ENCODE measurements at regions not wholly inside any gene's neighbourhood (a gene's known extent, or its start where the extent isn't known, plus 50 kb on each side); places are given as distances from the start of the nearest gene placed in this dataset.
A peak's percentile ranks its signal among the peaks of the same experiment; 100 is the strongest.
"Not testable (repeated sequence)": the region's sequence is repeated elsewhere in the genome, so short reads cannot be mapped to it uniquely, and the experiment has no call there.

DNA sequence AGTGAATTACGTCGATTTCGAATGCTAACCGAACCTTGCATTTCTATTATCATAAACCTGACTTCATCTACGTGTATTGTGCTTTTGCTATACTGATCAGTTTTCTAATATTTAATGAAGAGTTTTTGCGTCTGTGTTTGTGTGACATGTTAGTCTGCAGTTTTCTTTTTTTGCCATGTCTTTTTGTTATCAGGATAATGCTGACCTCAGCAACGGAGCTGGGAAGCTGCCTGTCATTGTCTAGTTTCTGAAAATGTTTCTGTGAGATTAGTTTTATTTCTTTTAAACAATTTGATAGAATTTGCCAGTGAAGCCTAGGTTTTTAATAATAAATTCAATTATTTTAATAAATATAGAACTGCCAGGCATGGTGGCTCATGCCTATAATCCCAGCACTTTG lies 139.3 kb downstream of the LAT start:
- not testable (repeated sequence) for DNase-seq

DNA sequence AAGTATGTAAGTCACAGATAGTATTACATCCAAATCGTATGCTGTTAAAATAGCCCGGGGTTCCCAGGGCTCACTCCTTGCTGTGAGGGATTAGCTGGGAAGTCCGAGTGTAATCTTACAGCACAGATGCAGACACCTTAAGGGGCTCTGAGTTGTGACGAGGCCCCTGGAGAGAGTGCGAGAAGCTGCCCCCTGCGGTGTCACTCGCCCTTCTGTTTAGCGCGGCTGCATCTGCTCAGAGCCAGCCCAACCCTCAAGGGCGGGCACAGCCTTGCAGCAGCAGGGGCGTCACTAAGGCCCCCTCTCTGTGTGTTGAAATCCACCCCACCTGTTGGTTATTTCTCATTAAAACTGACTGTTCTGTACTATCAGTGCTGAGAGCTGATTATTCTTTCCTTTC lies 135.8 kb downstream of the LAT start:
- DNase-seq, result not testable (repeated sequence)

DNA sequence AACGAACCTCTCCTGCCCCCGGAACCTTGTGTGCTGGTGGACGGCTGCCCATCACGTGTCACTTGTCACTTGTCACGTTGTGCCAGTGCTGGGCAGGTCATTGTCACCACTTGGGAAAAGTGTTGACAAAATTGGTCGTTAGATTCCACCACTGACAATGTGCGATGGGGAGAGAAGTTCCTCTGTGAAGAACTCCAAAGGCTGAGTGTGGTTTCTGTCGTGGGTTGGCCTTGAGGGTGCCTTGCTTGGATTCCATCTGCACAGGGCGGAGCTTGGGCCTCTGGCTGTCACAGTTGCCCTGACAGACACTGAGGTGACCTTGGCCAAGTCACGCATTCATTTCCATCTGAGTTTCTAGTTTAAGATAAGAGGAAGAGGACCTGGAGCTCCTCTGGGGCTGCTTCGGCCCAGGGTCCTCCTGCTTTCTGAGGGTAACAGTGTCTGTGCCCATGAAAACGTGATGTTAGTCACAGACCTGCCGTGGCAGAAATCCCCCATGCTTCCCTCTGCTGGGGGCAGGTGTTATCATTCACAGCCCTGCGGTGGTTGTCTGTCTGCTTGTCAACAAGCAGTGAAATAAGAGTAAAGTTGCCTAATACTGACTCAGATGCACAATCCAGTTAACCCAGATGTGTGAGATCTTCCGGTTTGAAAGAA lies 133.6 kb downstream of the LAT start:
- not testable (repeated sequence) for DNase-seq

DNA sequence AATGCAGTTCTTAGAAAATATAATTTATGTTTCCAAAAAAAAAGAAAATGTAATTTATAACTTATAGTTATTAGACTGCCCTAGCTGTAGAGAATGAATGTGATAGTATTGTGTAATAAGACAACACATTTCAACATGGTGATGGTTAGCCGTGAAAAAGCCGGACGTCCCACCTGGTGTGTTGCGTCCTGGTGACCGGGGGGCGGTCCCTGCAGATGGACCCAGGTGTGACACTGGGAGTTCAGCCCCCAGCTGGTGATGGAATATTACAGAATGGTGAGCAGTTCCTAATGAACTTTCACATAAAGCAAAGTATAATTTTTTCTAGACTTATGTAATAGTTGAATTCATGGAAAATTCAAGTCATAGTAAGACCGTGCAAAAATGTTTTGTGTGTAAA lies 132.8 kb downstream of the LAT start:
- no peak for DNase-seq

DNA sequence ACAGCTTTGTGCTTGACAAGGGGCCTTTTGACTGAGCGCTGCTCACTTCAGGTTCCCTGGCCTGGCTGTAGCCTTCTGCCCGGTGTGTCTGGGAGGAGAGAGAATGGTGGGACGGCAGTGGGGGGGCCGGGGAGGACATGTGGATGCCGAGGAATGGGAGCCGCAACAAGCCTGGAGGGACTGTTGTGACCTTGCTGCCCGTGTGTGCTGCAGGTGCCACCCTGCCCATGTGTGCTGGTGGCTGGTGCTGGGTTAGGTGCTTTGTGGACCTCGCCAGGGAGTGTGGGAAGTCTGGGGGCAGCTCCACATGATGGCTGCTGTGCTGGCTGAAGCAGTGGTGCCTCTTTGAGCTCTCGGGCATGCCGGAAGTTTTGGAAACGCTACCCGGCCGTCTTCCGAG lies 132.1 kb downstream of the LAT start:
- DNase-seq, result no peak

DNA sequence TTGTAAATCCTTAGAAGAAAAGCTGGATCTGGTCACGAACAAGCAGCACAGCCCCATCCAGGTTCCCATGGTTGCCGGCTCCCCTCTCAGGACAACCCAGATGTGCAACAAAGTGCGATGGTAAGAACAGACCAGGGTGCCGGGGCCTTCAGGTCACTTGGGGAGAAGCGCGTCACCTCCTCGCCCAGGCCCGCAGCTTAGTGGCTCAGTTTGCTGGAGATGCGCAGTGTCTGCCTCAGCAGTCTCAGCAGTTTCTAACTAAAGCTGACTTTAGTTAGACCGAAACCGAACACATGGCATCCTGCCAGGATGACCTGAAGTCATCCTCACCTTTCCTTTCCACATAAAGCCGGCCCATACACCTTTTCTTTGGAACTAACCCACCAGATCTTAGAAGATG lies 131.4 kb downstream of the LAT start:
- DNase-seq, result not testable (repeated sequence)

DNA sequence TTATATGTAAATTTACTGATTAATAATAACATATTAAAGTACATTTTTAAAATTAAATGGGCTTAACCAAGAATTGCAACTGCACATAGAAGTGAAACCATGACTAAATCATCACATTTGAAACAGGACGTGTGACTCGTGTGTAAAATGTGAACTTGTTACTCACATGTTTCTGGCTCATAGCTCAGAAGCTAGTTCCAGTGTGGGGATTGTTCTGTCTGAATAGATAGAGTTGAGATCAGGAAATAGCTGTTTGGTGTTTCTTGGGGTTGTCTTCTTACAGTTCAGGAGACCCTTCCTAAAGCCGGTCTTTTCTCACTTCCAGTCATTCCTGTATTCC lies 130.9 kb downstream of the LAT start:
- DNase-seq, result not testable (repeated sequence)

DNA sequence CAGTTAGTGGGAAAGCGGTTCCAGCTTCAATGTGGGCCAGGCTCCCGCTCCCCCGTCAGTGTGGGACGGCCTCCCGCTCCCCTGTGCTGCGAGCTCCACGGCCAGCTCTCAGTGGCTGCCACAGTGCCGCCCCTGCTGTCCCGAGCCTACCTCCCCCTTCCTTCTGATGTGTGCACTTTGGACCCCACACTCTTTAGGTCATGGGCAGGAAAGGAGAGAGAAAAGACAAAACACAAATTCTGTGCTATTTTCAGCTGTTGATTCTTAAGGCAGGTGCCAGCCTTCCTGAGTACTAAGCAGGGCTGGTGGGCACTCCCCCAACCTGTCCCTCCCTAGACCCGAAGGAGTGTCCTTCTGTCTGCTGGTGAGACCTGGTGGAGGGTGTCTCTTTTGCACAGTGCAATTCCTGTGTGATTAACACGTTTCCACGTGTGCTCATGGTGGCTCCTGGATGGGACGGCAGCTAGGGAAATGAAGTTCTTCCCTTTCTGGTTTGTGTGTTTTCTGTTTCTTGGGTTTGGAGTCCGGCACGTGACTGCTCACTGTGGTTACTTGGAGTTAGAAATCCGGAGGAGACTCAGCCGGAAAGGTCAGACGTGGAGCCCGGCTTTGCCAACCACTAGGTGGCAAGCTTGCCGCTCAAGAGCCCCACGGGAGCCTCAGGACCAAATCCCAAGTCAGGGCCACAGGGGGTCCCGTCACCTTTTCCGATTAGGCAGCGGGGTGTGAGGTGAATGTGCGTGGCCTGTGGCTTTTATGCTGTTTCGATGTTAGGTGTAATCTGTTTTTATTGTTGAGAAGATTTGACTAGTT lies 130.3 kb downstream of the LAT start:
- not testable (repeated sequence) for DNase-seq

DNA sequence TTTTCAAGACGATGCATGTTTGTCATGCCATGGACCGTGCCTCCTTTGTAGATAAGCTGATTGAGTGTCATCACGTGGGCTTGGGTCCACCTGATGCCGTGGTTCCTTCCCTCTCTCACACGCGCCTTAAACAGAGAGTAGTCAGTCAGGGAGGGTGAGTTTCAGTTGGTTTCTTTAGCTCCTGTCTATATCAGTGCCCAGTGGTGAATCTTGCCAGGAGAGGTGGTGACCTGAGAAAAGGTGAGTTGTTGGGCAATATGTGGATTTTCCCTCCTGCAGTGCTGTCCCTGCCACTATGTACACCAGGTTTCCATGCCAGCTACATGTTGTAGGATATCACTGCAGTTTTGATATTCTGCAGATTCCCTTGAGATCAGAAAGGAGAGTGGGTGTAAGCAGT lies 129.7 kb downstream of the LAT start:
- no peak for DNase-seq

DNA sequence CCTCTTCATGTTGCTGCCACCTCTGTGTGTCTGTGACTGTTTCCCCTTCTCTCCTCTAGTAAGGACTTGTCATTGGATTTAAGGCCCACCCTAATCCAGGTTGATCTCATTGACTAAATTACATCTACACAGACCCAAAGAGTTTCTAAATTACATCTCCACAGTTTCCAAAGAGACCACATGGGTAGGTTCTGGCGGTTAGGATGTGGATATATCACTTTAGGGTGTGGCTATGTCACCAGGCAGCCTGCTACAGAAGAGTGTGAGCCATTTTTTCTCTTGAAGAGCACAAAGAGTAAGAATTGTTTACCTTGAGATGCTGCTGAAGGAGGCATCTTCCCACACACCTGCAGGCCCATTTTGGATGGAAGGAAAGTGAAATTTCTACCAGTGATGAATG lies 128.6 kb downstream of the LAT start:
- not testable (repeated sequence) for DNase-seq

DNA sequence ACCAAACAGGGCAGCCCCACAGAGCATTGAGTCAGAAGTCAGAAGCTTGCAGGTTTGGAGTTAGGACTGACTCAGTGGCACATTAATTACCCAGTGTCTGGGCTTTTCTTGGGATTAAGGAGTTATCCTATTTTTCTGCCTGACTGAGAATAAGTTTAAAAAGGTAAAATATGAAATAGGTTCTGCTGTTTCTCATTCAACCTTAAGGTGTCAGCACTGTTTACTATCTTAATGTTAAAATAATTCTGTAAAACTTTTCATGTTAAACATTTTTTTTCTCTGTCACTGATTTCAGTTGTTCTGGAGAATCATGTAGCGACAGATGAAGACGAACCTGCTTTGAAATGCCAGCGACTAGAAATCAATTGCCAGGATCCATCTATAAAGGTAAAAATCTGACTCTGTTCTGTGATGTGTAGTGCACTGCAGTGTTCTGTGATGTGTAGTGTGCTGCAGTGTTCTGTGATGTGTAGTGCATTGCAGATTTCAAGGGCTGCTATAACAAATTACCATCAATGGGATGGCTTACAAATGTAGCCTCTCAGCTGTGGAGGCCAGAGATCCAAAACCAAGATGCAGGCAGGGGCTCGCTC lies 128.0 kb downstream of the LAT start:
- DNase-seq, result no peak

DNA sequence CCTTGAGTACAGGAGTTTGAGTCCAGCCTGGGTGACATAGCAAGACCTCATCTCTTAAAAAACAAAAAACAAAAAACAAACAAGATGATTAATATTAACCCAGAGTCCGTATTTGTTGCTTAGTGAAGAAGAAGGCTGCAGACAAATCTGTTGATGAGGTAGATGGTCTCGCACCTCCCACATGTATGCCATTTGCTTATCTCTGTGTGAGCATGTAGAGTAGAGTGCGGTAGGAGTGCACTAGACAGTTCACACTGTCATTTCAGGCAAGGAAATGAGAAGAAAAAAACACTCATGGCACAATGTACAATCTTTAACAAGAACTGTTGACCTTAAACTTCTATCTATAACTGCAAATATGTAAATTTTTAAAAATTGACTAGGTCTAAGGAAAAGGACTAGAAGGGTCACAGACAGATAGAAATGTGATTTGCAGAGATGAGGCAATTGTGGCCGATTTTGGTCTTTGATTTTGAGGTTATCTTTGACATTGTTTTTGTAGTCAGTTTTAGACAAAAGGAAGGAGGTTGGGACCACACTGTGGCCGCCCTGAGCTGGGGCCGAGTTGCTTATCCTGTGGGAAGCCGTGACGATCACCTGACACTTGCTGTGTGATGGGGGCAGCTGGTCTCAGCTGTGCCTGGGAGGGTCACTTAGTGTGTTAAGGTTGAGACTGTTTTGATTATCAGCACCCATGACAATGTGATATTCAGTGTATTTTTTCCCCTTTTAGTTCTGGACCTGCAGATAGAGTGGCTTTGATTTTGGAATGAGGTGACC lies 127.2 kb downstream of the LAT start:
- DNase-seq, result not testable (repeated sequence)

DNA sequence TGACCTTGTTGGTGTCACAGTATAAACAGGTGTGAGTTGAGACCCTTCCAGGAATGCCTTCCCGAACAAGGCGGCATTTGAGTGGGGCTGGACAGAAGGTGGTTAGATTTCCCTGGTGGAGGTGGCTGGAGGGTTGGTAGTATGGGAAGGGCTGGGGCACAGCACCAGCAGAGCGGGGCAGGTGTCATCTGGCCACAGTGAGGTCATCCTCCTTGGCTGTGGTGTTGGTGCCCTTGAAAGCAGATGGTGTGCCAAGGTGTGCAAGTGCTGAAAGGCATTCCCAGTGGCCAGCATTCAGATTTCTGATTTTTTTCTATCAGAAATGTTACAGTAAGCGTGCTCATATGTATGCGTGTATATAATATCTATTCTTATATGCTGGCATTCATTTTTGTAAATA lies 126.6 kb downstream of the LAT start:
- no peak for DNase-seq

DNA sequence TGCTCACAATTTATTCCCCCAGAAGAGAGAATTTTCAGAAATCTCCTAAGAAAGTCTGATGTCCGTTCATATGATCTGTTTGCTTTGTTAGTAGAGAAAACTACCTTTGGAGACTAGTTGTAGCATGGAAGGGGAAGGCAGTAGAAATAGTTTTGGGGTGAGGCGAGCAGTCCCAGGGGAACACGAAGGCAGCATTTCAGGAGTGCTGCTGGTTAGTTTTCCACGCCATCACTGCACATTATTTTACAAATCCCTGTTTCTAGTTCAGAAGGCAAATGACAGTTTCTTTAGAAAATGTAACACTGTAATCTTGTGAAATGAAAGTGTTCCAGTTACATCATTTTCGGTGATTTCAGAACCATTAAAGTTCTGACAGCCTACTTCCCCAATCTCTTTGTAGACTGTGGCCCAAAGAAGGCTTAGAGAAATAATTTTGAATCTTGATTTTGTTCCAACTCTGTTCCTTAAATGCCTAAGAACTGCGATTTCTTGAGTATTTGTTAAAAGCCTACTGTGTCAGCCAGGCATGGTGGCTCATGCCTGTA lies 123.8 kb downstream of the LAT start:
- DNase-seq, result not testable (repeated sequence)

DNA sequence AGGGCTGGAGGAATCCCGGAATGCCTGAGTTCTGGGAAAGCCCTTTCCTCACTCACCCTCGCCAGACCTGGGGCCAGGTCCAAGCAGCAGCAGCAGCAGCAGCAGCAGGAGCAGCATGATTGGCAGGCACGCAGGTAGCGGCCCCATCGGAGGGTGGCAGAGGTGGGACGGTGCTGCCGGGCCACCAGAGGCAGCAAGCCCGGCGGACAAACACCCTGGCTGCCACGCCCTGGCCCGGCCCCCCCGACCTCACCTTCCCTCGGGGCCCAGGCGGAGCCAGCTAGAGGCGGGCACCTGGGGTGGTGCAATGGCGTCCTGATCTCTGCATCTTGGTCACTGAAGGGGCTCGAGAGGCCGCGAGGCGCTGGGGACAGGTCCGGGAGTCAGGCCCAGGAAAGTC lies 122.4 kb downstream of the LAT start:
- peak; percentile 7 for DNase-seq

DNA sequence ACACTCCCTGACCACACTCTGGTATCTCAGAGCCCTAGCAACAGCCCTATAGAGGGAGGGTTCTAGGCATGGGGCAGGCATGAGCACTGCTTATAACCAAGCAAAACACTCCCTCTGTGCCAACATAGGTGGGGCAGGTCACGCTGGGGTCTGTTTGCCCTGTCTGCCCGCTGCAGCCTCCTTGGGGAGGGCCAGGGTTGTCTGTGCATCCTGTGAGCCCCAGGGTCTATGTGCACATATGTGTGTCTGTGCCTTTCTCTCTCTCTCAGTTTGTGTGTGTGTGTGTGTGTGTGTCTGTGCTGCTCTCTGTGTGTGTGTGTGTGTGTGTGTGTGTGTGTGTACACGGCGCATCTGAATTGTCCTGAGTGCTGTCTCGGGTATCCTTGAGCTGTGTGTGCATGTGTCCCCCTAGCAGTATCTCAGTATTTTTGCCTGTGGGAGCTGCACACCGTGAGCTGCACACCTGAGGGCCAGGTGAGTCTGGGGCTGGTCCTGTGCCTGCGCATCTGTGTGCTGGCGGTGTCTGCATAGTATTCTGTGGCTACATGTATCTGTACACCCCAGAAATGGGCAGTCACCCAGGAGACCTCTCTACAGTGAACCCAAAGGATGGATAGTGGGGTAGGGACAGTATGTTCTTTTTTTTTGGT lies 121.5 kb downstream of the LAT start:
- not testable (repeated sequence) for DNase-seq

DNA sequence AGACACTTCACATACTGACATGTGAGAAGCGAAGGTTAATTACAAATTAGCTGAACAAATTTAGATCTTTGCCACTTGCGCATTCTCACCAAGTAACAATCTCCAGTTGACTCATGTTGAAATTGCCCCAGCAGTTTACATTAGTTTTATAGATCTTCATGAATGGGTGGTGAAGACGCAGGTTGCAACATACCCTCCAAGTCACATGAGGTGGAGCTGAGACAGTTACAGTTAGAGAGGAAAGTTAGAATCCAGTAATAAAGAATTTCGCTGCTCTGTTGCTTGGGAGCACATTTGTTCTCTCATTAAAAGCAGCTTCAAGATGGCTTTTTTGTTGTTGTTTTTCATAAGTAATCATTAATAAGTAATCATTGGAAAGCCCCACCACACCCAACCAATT lies 119.7 kb downstream of the LAT start:
- DNase-seq, result not testable (repeated sequence)

DNA sequence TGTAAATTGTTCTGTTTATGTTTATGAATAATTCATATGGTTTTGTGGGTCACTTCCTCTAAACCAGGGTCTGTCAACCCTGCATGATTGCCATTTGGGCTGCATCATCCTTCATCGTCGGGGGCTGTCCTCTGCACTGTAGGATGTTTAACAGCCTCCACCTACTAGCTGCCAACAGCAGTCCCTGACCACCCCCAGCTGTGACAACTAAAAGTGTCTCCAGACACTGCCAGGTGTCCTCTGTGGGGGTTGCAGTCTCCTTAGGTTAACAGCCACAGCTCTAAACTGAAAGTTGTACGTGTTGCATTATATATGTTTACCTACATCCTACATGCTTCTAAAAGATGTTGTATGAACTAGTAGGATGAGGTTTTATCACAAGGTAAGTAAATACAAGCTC lies 113.1 kb downstream of the LAT start:
- DNase-seq, result not testable (repeated sequence)

DNA sequence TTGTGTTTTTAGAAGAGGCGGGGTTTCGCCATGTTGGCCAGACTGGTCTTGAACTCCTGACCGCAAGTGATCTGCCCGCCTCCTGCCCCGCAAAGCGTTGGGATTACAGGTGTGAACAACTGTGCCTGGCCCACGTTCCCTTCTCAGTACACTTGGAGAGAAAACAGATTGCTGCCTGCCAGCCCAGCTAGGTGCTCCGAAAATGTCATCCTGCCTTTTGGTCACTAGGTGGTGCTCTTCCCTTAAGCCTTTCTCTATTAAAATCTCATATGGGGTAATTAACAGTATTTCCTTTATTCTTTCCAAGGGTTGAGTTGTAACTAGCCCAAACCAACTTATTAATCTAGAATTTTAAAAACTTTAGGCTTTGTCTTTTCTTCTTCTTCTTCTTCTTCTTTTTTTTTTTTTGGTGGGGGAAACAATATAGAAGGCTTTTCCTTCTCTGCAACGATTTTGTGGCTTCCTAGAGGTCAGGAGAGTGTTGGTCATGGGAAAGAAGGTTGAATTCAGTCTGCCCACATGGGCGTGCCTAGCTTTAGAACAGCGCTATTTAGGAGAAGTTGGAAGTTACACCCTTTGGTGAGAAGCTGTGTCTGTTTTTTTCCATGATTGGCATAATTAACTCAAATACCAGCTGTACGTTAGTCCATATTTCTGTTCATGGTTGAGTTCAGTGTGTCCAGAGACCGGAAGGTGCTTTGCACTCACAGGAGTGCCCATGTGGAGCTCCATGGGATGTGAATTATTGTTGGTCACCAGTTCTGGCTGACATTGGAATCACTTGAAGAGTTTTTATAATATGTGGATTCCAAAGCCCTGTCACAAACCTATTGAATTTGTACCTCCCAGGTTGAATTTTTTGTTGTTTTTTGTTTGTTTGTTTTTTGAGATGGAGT lies 110.1 kb downstream of the LAT start:
- not testable (repeated sequence) for DNase-seq

DNA sequence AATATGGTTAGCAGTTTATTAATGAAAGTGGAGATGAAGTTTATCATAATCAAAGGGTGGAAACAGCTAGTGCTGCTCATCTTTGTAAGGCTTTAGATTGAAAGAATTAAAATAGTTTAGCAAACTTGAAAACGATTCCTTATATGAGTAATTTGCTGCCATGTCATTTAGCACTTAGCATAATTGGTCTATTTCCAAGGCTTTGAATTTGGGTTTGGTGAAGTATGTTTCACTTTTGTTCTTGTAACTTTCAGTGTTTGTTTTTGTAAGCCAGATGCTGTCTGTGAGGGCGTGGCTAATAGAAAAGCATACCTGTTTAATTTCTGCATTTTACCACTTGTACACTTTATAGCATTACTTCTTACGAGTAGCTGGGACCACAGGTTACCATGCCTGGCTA lies 109.5 kb downstream of the LAT start:
- not testable (repeated sequence) for DNase-seq

DNA sequence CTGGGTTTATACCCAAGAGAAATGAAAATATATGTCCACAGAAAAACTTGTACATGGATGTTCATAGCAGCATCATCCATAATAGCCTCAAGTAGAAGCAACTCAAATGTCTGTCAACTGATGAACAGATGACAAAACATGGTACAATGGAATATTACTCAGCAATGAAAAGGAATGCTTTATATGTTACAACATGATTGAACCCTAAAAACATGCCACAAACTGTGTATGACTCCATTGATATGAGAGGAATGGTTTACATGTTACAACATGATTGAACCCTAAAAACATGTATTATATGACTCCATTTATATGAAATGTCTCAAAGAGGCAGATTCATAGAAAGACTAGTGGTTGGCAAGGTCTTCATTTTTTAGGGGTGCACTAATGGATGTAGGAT lies 104.8 kb downstream of the LAT start:
- DNase-seq, result not testable (repeated sequence)
